Fibroblast of lung (primary cell): ENCODE measurements at regions not wholly inside any gene's neighbourhood (a gene's known extent, or its start where the extent isn't known, plus 50 kb on each side); places are given as distances from the start of the nearest gene placed in this dataset.

Experiments
- CTCF ChIP-seq, 2 donors: IDR thresholded peaks in 1 of 2; conservative IDR thresholded peaks in 1 of 2; 1 replicate in 1 of 2; 2 replicates in 1 of 2; pipeline ENCODE4 v1.5.1; 2011 to 2012; ENCODE audit warnings: low read length in 2 of 2, control low read depth in 1 of 2, inconsistent platforms in 1 of 2, low read depth in 1 of 2, mild to moderate bottlenecking in 1 of 2
- EZH2 ChIP-seq: IDR thresholded peaks from 2 replicates; pipeline ENCODE4 v1.5.1; 2012; ENCODE audit warnings: low read length, control low read depth, mild to moderate bottlenecking; ENCODE audit errors: missing control alignments

- no peak for TF ChIP-seq CTCF (conservative IDR thresholded peaks at IDR 0.05 in 1 of 2, IDR thresholded peaks at IDR 0.05 in 1 of 2; ENCODE audit: low read depth in 1 of 2, low read length in 2 of 2)
- TF ChIP-seq EZH2, result no peak
These were observed 167.2 kb downstream of the TTLL2 start for GRCh38 chr6:167492100-167492449.
